ENCODE measurements at regions not wholly inside any gene's neighbourhood (a gene's known extent, or its start where the extent isn't known, plus 50 kb on each side); places are given as distances from the start of the nearest gene placed in this dataset.

- TF ChIP-seq CTCF (conservative IDR thresholded peaks at IDR 0.05), result no peak
- Mint-ChIP-seq H3K9me3 (peaks cover 38% of the 10 kb centered on the region), H3K27ac (no peak overlapping the region), H3K27me3 (ENCODE audit: insufficient read depth) (no peaks in the 10 kb centered on the region), H3K4me1 (peaks cover 22% of the 10 kb centered on the region), H3K4me3 (no peak overlapping the region), H3K36me3 (ENCODE audit: low read depth) (no peaks in the 10 kb centered on the region)
- Histone ChIP-seq H3K9me3 (ENCODE audit: control insufficient read depth, low read length) (no peaks in the 10 kb centered on the region), H3K4me3 (ENCODE audit: low read length) (no peak overlapping the region), H3K27ac (ENCODE audit: low read depth, low read length) (no peak overlapping the region), H3K27me3 (ENCODE audit: control insufficient read depth, insufficient read depth, low read length, poor library complexity, severe bottlenecking) (no peaks in the 10 kb centered on the region), H3K36me3 (ENCODE audit: control insufficient read depth, insufficient read depth, low read length) (no peaks in the 10 kb centered on the region), H3K9ac (ENCODE audit: extremely low read depth, low read length, poor library complexity, severe bottlenecking) (no peak overlapping the region), H3K4me1 (ENCODE audit: control insufficient read depth, insufficient read depth, low read length) (no peaks in the 10 kb centered on the region)
- WGBS, 2 experiments (ENCODE audit: insufficient coverage in 1 of 2, insufficient read length in 1 of 2), result 93% methylated on average over 2 of the region's 2 CpGs; no CpG with 5 or more reads in 1 of the 2 experiments
- DNase-seq, result no peak
Observed at GRCh38 chrX:38988301-38988700, 187.0 kb downstream of the MID1IP1 start.

- H3K9me3 ChIP-seq (ENCODE audit: control insufficient read depth, low read length), result no peaks in the 10 kb centered on the region
- H3K27ac ChIP-seq (ENCODE audit: low read depth, low read length), result no peak overlapping the region
- H3K36me3 ChIP-seq (ENCODE audit: control insufficient read depth, insufficient read depth, low read length), result no peaks in the 10 kb centered on the region
- no peak overlapping the region for H3K4me3 Mint-ChIP-seq
- no peaks in the 10 kb centered on the region for H3K27me3 ChIP-seq (ENCODE audit: control insufficient read depth, insufficient read depth, low read length, poor library complexity, severe bottlenecking)
- DNase-seq, result no peak
- H3K27ac Mint-ChIP-seq, result no peak overlapping the region
- peaks cover 19% of the 10 kb centered on the region for H3K4me1 Mint-ChIP-seq
- no peak overlapping the region for H3K4me3 ChIP-seq (ENCODE audit: low read length)
- no peaks in the 10 kb centered on the region for H3K36me3 Mint-ChIP-seq (ENCODE audit: low read depth)
- no peaks in the 10 kb centered on the region for H3K27me3 Mint-ChIP-seq (ENCODE audit: insufficient read depth)
- peaks cover 34% of the 10 kb centered on the region for H3K9me3 Mint-ChIP-seq
- H3K4me1 ChIP-seq (ENCODE audit: control insufficient read depth, insufficient read depth, low read length), result no peaks in the 10 kb centered on the region
- no peak for TF ChIP-seq CTCF (conservative IDR thresholded peaks at IDR 0.05)
- no peak overlapping the region for H3K9ac ChIP-seq (ENCODE audit: extremely low read depth, low read length, poor library complexity, severe bottlenecking)
- 74 to 83% methylated on average over 1 of the region's 1 CpG for WGBS, 2 experiments (ENCODE audit: insufficient coverage in 1 of 2, insufficient read length in 1 of 2)
Observed at GRCh38 chrX:38989076-38989475, 187.8 kb downstream of the MID1IP1 start.

GRCh38 chrX:38991656-38992440, 190.6 kb downstream of the MID1IP1 start:
- Mint-ChIP-seq H3K27ac (no peak overlapping the region), H3K36me3 (ENCODE audit: low read depth) (no peaks in the 10 kb centered on the region), H3K9me3 (peaks cover 26% of the 10 kb centered on the region), H3K27me3 (ENCODE audit: insufficient read depth) (no peaks in the 10 kb centered on the region), H3K4me1 (peaks cover 4% of the 10 kb centered on the region), H3K4me3 (no peak overlapping the region)
- 95% methylated on average over 3 of the region's 3 CpGs; no CpG with 5 or more reads in 1 of the 2 experiments for WGBS, 2 experiments (ENCODE audit: insufficient coverage in 1 of 2, insufficient read length in 1 of 2)
- Histone ChIP-seq H3K9ac (ENCODE audit: extremely low read depth, low read length, poor library complexity, severe bottlenecking) (no peak overlapping the region), H3K9me3 (ENCODE audit: control insufficient read depth, low read length) (no peaks in the 10 kb centered on the region), H3K4me1 (ENCODE audit: control insufficient read depth, insufficient read depth, low read length) (no peaks in the 10 kb centered on the region), H3K27ac (ENCODE audit: low read depth, low read length) (no peak overlapping the region), H3K4me3 (ENCODE audit: low read length) (no peak overlapping the region), H3K36me3 (ENCODE audit: control insufficient read depth, insufficient read depth, low read length) (no peaks in the 10 kb centered on the region), H3K27me3 (ENCODE audit: control insufficient read depth, insufficient read depth, low read length, poor library complexity, severe bottlenecking) (no peaks in the 10 kb centered on the region)
- no peak for DNase-seq
- no peak for TF ChIP-seq CTCF (conservative IDR thresholded peaks at IDR 0.05)

Data from endodermal cell (in vitro differentiated cells).